H1 (cell line): ENCODE measurements at regions not wholly inside any gene's neighbourhood (a gene's known extent, or its start where the extent isn't known, plus 50 kb on each side); places are given as distances from the start of the nearest gene placed in this dataset.

Experiments
- CHD1 ChIP-seq: IDR thresholded peaks from 2 replicates; pipeline ENCODE4 v1.6.1; 2012; ENCODE audit warnings: low read depth, low read length, improper control_type of control experiment
- EGR1 ChIP-seq: IDR thresholded peaks from 2 replicates; pipeline ENCODE4 v1.6.1; 2011; ENCODE audit warnings: low read depth, low read length, borderline replicate concordance
- POLR2A ChIP-seq, 2 experiments: IDR thresholded peaks; 1 replicate in 1 of 2; 2 replicates in 1 of 2; pipeline ENCODE4 v1.6.1; 2011; ENCODE audit warnings: low read depth in 2 of 2, low read length in 2 of 2, mild to moderate bottlenecking in 2 of 2; ENCODE audit errors: control extremely low read depth in 1 of 2
- TF ChIP-seq, protein P1 (sequence below), 3 experiments: IDR thresholded peaks; 1 replicate in 2 of 3; 2 replicates in 1 of 3; pipeline versions ENCODE4 v1.5.1 to v1.6.1; 2011; ENCODE audit warnings: low read length in 3 of 3, mild to moderate bottlenecking in 3 of 3, inconsistent platforms in 2 of 3, low read depth in 1 of 3, moderate library complexity in 1 of 3; ENCODE audit not compliant: insufficient read depth in 1 of 3; ENCODE audit errors: control extremely low read depth in 1 of 3

DNA sequence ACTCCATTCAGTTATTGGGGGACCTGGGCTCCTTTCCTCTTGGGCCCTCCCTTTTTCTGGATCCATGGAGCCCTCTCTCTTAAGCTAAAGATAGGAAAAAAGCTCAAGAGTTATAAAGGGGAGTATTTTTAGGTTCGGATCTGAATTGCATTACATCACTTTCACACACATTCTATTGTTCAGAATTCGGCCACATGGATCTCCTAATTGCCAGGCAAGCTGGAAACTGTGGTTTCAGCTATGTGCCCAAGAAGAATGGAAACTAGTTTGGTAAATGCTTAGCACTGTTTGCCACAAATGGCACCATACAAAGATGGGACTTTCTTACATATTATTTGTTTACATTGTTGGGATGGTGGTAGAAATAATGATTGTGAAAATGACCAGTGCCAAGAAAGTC, 145.6 kb downstream of the LRIG3 start:
- TF ChIP-seq POLR2A (IDR thresholded peaks at IDR 0.05; ENCODE audit: control extremely low read depth in 1 of 2, low read depth in 2 of 2, low read length in 2 of 2) (no peak), CHD1 (no peak), EGR1 (no peak)
- TF ChIP-seq, protein P1, sequence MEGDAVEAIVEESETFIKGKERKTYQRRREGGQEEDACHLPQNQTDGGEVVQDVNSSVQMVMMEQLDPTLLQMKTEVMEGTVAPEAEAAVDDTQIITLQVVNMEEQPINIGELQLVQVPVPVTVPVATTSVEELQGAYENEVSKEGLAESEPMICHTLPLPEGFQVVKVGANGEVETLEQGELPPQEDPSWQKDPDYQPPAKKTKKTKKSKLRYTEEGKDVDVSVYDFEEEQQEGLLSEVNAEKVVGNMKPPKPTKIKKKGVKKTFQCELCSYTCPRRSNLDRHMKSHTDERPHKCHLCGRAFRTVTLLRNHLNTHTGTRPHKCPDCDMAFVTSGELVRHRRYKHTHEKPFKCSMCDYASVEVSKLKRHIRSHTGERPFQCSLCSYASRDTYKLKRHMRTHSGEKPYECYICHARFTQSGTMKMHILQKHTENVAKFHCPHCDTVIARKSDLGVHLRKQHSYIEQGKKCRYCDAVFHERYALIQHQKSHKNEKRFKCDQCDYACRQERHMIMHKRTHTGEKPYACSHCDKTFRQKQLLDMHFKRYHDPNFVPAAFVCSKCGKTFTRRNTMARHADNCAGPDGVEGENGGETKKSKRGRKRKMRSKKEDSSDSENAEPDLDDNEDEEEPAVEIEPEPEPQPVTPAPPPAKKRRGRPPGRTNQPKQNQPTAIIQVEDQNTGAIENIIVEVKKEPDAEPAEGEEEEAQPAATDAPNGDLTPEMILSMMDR (IDR thresholded peaks at IDR 0.05; ENCODE audit: control extremely low read depth in 1 of 3, insufficient read depth in 1 of 3, low read depth in 1 of 3, low read length in 3 of 3): no peak
